ENCODE measurements at regions not wholly inside any gene's neighbourhood (a gene's known extent, or its start where the extent isn't known, plus 50 kb on each side); places are given as distances from the start of the nearest gene placed in this dataset.
"Not testable (repeated sequence)": the region's sequence is repeated elsewhere in the genome, so short reads cannot be mapped to it uniquely, and the experiment has no call there.

GRCh38 chr2:8440029-8440778, 241.7 kb upstream of the ID2 start:
- no peak for TF ChIP-seq CTCF (IDR thresholded peaks at IDR 0.05; ENCODE audit: low read depth, low read length)
- DNase-seq (ENCODE audit: low read depth in 2 of 2): no peak
- H3K4me3 ChIP-seq (replicated peaks in 1 of 2; ENCODE audit: low read depth in 2 of 2, low read length in 2 of 2): no peak overlapping the region

- TF ChIP-seq CTCF (IDR thresholded peaks at IDR 0.05; ENCODE audit: low read depth, low read length): no peak
- DNase-seq (ENCODE audit: low read depth in 2 of 2): no peak
- H3K4me3 ChIP-seq (replicated peaks in 1 of 2; ENCODE audit: low read depth in 2 of 2, low read length in 2 of 2): no peak overlapping the region
Observed at GRCh38 chr2:8441371-8441770, 240.5 kb upstream of the ID2 start.

- no peak overlapping the region for H3K4me3 ChIP-seq (replicated peaks in 1 of 2; ENCODE audit: low read depth in 2 of 2, low read length in 2 of 2)
- TF ChIP-seq CTCF (IDR thresholded peaks at IDR 0.05; ENCODE audit: low read depth, low read length): no peak
- no peak for DNase-seq (ENCODE audit: low read depth in 2 of 2)
Observed at GRCh38 chr2:8441986-8442385, 239.9 kb upstream of the ID2 start.

GRCh38 chr2:8442833-8443486, 238.9 kb upstream of the ID2 start:
- H3K4me3 ChIP-seq (replicated peaks in 1 of 2; ENCODE audit: low read depth in 2 of 2, low read length in 2 of 2): no peak overlapping the region
- TF ChIP-seq CTCF (IDR thresholded peaks at IDR 0.05; ENCODE audit: low read depth, low read length): no peak
- DNase-seq (ENCODE audit: low read depth in 2 of 2): no peak

GRCh38 chr2:8445580-8445979, 236.3 kb upstream of the ID2 start:
- H3K4me3 ChIP-seq (replicated peaks in 1 of 2; ENCODE audit: low read depth in 2 of 2, low read length in 2 of 2): no peak overlapping the region
- no peak for TF ChIP-seq CTCF (IDR thresholded peaks at IDR 0.05; ENCODE audit: low read depth, low read length)
- no peak for DNase-seq (ENCODE audit: low read depth in 2 of 2)

GRCh38 chr2:8446751-8447150, 235.1 kb upstream of the ID2 start:
- H3K4me3 ChIP-seq (replicated peaks in 1 of 2; ENCODE audit: low read depth in 2 of 2, low read length in 2 of 2): not testable (repeated sequence)

GRCh38 chr2:8447610-8448221, 234.1 kb upstream of the ID2 start:
- DNase-seq (ENCODE audit: low read depth in 2 of 2): peak in 1 of 2 donors; percentile 16
- TF ChIP-seq CTCF (IDR thresholded peaks at IDR 0.05; ENCODE audit: low read depth, low read length): no peak
- H3K4me3 ChIP-seq (replicated peaks in 1 of 2; ENCODE audit: low read depth in 2 of 2, low read length in 2 of 2): no peak overlapping the region

More at GRCh38 chr2:8446751-8447150, 235.1 kb upstream of the ID2 start:
- not testable (repeated sequence) for DNase-seq (ENCODE audit: low read depth in 2 of 2)
